GM18907 (cell line): ENCODE measurements at regions not wholly inside any gene's neighbourhood (a gene's known extent, or its start where the extent isn't known, plus 50 kb on each side); places are given as distances from the start of the nearest gene placed in this dataset.

Experiments used
- ATAC-seq: cut with Tn5 transposase; IDR thresholded peaks from one replicate; pipeline ENCODE4 v1.9.1; 2021; ENCODE audit warnings: mild to moderate bottlenecking, moderate library complexity; ENCODE audit not compliant: unreplicated experiment

- no peak for ATAC-seq
Measured at GRCh38 chr20:52820641-52821292, 151.4 kb upstream of the TSHZ2 start.

DNA sequence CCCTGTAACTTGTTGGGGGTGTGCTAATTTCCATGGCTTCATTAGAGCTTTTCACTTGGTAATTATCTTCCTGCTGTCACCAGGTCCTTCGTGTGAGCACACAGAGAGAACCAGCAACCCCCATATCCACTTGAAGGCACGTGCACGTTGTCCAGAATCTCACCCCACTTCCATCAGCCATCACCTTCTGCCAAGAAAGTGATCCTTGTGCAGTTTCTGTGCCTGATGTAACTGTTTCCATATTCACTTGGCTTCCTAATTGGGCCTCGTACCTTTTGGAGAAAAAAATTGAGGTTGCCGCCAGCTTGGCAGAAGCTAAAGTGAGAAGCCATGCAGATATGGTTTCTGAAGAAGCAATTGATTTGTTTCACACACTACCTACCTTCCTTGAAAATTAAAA is 153.7 kb upstream of the TSHZ2 start:
- ATAC-seq: no peak

DNA sequence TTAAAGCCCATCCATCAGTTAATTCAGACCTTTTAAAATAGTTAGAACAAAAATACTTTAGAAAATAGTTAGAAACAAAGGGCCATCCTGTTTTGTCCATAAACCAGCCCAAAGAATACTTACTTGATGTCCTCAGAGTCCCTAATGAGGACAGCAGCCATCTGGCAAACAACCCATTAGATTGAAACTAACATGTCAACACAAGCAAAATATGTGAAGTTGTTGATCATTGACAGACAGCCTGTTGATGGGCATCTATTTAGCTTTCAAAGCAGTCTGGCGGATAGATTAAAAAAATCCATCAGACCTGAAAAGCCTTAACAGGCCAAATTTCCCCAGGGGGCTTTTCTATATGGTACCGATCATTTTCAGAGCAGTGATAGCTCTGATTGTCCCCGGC is 154.2 kb upstream of the TSHZ2 start:
- ATAC-seq: no peak

DNA sequence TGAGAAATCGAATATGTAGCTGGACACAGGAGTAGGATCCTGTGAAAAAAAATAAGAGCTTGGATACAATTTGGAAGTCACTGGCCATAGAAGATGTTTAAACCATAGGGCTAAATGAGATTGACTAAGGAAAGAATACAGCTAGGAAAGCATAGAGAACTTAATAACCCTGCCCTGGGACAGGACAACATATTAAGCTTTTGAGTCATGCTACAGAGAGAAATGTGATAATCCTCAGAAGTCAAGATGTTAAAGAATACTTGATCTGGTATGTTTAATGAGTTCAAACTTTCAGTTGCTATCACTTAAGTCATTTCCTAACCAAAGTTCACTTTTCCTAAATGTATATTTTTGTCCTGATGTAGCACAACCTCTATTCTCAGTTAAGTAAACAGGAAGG is 154.6 kb upstream of the TSHZ2 start:
- no peak for ATAC-seq

GRCh38 chr20:52814371-52814770 is 157.8 kb upstream of the TSHZ2 start:
- ATAC-seq: no peak

- ATAC-seq: no peak
Measured at GRCh38 chr20:52812231-52812847, 159.8 kb upstream of the TSHZ2 start.

GRCh38 chr20:52809003-52809402 is 163.2 kb upstream of the TSHZ2 start:
- ATAC-seq: no peak

DNA sequence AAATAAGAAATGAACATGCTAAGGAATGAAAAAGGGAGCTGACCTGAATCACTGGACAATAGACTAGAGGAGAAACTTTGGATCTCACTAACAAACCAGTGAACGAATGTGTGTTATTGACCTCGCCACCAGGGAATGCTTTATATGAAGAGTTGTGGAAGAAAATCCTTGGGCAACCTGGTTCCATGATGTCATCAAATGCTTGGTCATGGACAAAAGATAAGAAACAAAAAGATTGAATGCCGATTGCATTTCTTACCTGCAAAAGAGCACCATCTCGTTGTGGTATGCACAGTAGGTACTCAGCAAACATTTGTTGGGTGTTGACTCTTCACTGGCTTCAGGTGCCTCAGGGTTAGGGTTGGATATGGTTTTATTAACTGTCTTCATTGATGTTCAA is 165.2 kb upstream of the TSHZ2 start:
- no peak for ATAC-seq

DNA sequence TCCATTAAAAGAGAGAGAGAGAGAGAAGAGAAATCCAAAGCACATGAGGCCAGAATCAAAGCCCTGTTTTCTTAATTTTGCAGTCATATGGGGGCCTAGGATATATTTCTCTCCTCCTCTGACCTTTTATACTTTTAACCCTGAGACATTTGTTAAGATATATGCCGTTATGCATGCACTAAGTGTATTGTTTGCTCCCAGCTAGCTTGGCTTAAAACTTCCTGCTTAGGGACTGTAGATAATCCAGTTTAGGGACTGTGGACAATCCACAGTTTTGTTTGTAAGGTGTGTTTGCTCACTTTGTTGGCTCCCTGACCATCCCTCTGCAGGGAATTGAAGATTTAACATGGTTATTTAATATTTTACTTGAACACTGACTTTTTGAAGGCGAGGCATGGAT is 166.3 kb upstream of the TSHZ2 start:
- ATAC-seq: no peak

GRCh38 chr20:52805296-52805571 is 166.9 kb upstream of the TSHZ2 start:
- ATAC-seq: no peak

GRCh38 chr20:52804497-52805295 is 167.5 kb upstream of the TSHZ2 start:
- ATAC-seq: no peak

DNA sequence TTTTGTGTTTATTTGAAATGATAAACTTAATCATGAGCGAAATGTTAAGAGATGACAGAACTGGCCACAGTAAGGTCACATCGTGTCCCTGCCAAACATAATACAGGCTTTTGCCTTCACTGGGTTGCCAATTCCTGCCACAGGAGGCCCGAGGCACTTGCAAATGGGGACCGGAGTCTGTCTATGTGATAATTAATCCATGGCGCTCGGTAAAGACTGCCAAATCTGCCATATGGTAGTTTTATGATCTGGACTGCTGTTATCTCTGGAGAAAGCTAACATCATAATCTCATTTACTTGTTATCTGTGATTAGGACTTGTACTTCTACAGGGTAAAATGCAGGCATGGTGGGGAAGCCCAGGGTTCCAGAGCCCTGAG is 170.5 kb upstream of the TSHZ2 start:
- no peak for ATAC-seq

GRCh38 chr20:52800734-52801627 is 171.2 kb upstream of the TSHZ2 start:
- ATAC-seq: no peak

DNA sequence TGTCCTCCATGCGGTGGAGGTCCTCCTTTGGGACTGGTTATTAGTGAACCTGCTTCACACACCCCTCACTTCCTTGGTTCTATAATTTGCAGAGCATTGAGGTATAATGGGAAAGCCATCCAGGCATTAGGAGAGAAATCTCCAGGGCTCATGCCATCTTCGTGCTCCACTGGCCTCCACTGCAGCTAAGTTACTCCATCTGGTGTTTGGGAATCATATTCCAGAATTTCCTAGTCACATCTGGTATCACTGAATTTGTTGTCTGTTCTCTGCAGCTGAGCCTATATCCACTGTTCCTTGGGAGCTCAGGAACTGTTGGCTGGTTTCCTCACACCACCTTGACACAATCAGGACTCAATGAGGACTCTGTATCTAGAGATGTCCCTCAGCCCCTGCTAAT is 173.0 kb upstream of the TSHZ2 start:
- no peak for ATAC-seq

- no peak for ATAC-seq
Measured at GRCh38 chr20:52798124-52798523, 174.0 kb upstream of the TSHZ2 start.

GRCh38 chr20:52794853-52795252 is 177.3 kb upstream of the TSHZ2 start:
- ATAC-seq: no peak

- no peak for ATAC-seq
Measured at GRCh38 chr20:52793339-52793963, 178.7 kb upstream of the TSHZ2 start.

GRCh38 chr20:52791091-52791490 is 181.1 kb upstream of the TSHZ2 start:
- ATAC-seq: no peak

DNA sequence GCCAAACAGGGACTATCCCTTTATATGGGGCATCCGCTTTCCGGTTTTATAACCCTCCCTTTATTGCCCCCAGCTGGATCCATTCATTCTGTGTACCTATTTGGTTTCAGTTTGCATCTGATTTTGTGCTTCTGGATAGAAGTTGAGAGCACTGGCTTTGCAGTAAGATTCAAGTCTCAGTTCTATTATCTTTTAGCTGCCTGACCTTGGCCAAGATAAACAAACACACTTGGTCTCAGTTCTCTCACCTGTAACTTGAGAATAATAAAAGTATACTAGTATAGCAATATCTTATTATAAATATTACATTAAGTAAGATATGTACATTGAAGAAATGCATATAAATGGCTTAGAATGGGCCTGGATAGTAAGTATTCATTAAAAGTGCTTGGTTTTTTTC is 182.4 kb upstream of the TSHZ2 start:
- no peak for ATAC-seq

DNA sequence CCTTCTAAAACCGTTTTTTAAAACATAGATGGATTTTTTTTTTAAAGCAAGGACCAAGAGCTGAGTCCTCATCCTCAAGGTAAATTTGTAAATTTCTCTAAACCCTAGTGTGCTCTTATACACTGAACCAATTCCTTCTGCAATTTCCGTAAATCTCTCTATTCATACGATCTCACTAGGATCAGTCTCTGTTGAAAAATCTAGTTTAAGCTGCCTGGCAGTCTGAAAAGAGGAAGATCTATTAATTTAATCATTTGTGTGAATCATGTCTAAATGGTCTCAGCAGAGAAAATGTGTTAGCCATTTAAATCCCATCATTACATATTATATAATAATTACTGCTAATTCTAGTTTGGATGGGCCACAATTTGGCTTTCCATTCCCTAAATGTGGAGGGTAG is 184.2 kb upstream of the TSHZ2 start:
- ATAC-seq: no peak

GRCh38 chr20:52787216-52787615 is 184.9 kb upstream of the TSHZ2 start:
- no peak for ATAC-seq
